Liver (tissue), 3 donors: ENCODE measurements at regions not wholly inside any gene's neighbourhood (a gene's known extent, or its start where the extent isn't known, plus 50 kb on each side); places are given as distances from the start of the nearest gene placed in this dataset.

ENCODE experiments used
- EGR1 ChIP-seq, 2 donors: IDR thresholded peaks; 2 replicates each; pipeline ENCODE4 v1.6.1; 2016 to 2018; ENCODE audit warnings: antibody characterized with exemption in 2 of 2, low read depth in 2 of 2
- FOXA1 ChIP-seq: IDR thresholded peaks from 2 replicates; pipeline ENCODE4 v1.6.1; 2016; ENCODE audit warnings: antibody characterized with exemption
- MAX ChIP-seq: IDR thresholded peaks from 2 replicates; pipeline ENCODE4 v1.6.1; 2016; ENCODE audit warnings: antibody characterized with exemption
- RAD21 ChIP-seq, 2 donors: IDR thresholded peaks; 2 replicates each; pipeline ENCODE4 v1.6.1; 2016; ENCODE audit warnings: antibody characterized with exemption in 2 of 2, mild to moderate bottlenecking in 2 of 2
- YY1 ChIP-seq: IDR thresholded peaks from 2 replicates; pipeline ENCODE4 v1.6.1; 2016; ENCODE audit warnings: antibody characterized with exemption, mild to moderate bottlenecking
- TF ChIP-seq, protein P1 (sequence below): fragments of 150-350 bp; IDR thresholded peaks from 2 replicates; pipeline ENCODE4 v1.5.1; 2017; ENCODE audit warnings: improper control_type of control experiment, low read depth, low read length; ENCODE audit not compliant: missing input control
- TF ChIP-seq, protein P2 (sequence below): IDR thresholded peaks from 2 replicates; pipeline ENCODE4 v1.6.1; 2016; ENCODE audit warnings: antibody characterized with exemption, mild to moderate bottlenecking
- donor health status: healthy.
- donor health status: healthy.

- TF ChIP-seq, protein P1, sequence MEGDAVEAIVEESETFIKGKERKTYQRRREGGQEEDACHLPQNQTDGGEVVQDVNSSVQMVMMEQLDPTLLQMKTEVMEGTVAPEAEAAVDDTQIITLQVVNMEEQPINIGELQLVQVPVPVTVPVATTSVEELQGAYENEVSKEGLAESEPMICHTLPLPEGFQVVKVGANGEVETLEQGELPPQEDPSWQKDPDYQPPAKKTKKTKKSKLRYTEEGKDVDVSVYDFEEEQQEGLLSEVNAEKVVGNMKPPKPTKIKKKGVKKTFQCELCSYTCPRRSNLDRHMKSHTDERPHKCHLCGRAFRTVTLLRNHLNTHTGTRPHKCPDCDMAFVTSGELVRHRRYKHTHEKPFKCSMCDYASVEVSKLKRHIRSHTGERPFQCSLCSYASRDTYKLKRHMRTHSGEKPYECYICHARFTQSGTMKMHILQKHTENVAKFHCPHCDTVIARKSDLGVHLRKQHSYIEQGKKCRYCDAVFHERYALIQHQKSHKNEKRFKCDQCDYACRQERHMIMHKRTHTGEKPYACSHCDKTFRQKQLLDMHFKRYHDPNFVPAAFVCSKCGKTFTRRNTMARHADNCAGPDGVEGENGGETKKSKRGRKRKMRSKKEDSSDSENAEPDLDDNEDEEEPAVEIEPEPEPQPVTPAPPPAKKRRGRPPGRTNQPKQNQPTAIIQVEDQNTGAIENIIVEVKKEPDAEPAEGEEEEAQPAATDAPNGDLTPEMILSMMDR = no peak
- TF ChIP-seq FOXA1 (no peak), EGR1 (IDR thresholded peaks at IDR 0.05; ENCODE audit: low read depth in 2 of 2) (no peak), RAD21 (IDR thresholded peaks at IDR 0.05) (no peak), YY1 (no peak), MAX (no peak)
- TF ChIP-seq, protein P2, sequence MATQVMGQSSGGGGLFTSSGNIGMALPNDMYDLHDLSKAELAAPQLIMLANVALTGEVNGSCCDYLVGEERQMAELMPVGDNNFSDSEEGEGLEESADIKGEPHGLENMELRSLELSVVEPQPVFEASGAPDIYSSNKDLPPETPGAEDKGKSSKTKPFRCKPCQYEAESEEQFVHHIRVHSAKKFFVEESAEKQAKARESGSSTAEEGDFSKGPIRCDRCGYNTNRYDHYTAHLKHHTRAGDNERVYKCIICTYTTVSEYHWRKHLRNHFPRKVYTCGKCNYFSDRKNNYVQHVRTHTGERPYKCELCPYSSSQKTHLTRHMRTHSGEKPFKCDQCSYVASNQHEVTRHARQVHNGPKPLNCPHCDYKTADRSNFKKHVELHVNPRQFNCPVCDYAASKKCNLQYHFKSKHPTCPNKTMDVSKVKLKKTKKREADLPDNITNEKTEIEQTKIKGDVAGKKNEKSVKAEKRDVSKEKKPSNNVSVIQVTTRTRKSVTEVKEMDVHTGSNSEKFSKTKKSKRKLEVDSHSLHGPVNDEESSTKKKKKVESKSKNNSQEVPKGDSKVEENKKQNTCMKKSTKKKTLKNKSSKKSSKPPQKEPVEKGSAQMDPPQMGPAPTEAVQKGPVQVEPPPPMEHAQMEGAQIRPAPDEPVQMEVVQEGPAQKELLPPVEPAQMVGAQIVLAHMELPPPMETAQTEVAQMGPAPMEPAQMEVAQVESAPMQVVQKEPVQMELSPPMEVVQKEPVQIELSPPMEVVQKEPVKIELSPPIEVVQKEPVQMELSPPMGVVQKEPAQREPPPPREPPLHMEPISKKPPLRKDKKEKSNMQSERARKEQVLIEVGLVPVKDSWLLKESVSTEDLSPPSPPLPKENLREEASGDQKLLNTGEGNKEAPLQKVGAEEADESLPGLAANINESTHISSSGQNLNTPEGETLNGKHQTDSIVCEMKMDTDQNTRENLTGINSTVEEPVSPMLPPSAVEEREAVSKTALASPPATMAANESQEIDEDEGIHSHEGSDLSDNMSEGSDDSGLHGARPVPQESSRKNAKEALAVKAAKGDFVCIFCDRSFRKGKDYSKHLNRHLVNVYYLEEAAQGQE = no peak
These were observed 655.3 kb upstream of the SPANXN1 start for GRCh38 chrX:144592036-144592435.
